Osteocyte (in vitro differentiated cells): ENCODE measurements at regions not wholly inside any gene's neighbourhood (a gene's known extent, or its start where the extent isn't known, plus 50 kb on each side); places are given as distances from the start of the nearest gene placed in this dataset.
A peak's percentile ranks its signal among the peaks of the same experiment; 100 is the strongest.

Source experiments
- DNase-seq: peaks from one replicate; pipeline ENCODE4 v3.0.0; 2021; ENCODE audit warnings: mixed read lengths; ENCODE audit not compliant: unreplicated experiment; ENCODE audit errors: extremely low spot score
- H3K27ac Mint-ChIP-seq: one replicate; pipeline ENCODE4 v1.8.0; 2021; ENCODE audit warnings: mild to moderate bottlenecking, mixed read lengths; ENCODE audit not compliant: unreplicated experiment
- H3K27me3 Mint-ChIP-seq: one replicate; pipeline ENCODE4 v1.8.0; 2021; ENCODE audit warnings: mixed read lengths; ENCODE audit not compliant: unreplicated experiment
- H3K36me3 Mint-ChIP-seq: one replicate; pipeline ENCODE4 v1.8.0; 2021; ENCODE audit warnings: mixed read lengths; ENCODE audit not compliant: unreplicated experiment
- H3K4me1 Mint-ChIP-seq: one replicate; pipeline ENCODE4 v1.8.0; 2021; ENCODE audit warnings: mixed read lengths; ENCODE audit not compliant: unreplicated experiment
- H3K4me3 Mint-ChIP-seq: one replicate; pipeline ENCODE4 v1.8.0; 2021; ENCODE audit warnings: mild to moderate bottlenecking, moderate library complexity, mixed read lengths; ENCODE audit not compliant: unreplicated experiment
- H3K9me3 Mint-ChIP-seq: one replicate; pipeline ENCODE4 v1.8.0; 2021; ENCODE audit warnings: mixed read lengths; ENCODE audit not compliant: unreplicated experiment
- TF ChIP-seq, protein P1 (sequence below): fragments of 200-600 bp; sonication (generic); IDR thresholded peaks from 2 replicates; pipeline ENCODE4 v1.5.0; 2021; ENCODE audit warnings: antibody characterized with exemption, mild to moderate bottlenecking, moderate library complexity

DNA sequence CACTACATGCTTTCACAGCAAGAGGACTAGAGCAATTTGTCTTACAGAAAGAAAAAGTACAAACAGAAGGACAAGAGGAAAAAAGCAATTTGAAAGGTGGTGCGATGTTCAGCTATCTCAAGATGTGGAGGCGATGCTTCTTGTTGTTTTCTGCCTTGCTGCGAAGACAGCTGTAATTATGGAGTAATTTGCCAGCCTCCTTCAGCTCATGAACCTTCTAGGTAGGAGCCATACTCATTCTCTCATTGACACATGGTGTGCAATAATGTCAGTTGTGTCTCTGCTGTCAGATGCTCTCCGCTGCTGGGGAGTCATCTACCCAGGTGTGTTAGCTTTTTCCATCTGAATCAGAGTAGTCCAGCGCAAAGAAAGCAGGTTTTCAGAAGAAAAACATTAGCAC, 424.5 kb downstream of the NR2F1-AS1 start:
- no peaks in the 10 kb centered on the region for H3K9me3 Mint-ChIP-seq
- TF ChIP-seq, protein P1, sequence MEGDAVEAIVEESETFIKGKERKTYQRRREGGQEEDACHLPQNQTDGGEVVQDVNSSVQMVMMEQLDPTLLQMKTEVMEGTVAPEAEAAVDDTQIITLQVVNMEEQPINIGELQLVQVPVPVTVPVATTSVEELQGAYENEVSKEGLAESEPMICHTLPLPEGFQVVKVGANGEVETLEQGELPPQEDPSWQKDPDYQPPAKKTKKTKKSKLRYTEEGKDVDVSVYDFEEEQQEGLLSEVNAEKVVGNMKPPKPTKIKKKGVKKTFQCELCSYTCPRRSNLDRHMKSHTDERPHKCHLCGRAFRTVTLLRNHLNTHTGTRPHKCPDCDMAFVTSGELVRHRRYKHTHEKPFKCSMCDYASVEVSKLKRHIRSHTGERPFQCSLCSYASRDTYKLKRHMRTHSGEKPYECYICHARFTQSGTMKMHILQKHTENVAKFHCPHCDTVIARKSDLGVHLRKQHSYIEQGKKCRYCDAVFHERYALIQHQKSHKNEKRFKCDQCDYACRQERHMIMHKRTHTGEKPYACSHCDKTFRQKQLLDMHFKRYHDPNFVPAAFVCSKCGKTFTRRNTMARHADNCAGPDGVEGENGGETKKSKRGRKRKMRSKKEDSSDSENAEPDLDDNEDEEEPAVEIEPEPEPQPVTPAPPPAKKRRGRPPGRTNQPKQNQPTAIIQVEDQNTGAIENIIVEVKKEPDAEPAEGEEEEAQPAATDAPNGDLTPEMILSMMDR, result no peak
- H3K27me3 Mint-ChIP-seq, result no peaks in the 10 kb centered on the region
- peaks cover 38% of the 10 kb centered on the region for H3K4me1 Mint-ChIP-seq
- no peak overlapping the region for H3K27ac Mint-ChIP-seq
- no peak overlapping the region for H3K4me3 Mint-ChIP-seq
- H3K36me3 Mint-ChIP-seq, result no peaks in the 10 kb centered on the region
- no peak for DNase-seq

DNA sequence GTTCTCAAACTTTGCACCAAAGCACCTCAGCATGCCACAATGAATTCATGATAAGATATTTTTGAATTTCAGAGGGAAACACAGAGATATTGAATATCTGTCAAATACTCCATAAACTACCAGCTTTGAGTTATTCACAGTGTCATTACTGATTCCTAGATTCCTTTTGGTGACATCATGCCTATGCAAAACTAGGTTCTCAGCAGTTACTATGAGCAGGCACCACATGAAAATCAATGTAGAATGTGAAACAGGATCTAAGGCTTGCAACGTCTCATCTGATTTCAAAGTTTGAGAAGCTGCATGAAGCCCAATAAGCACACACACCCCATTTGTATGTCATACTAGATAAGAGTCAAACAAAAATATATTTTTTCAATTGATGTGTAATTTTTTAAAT, 426.5 kb downstream of the NR2F1-AS1 start:
- peaks cover 45% of the 10 kb centered on the region for H3K4me1 Mint-ChIP-seq
- no peaks in the 10 kb centered on the region for H3K9me3 Mint-ChIP-seq
- DNase-seq, result no peak
- no peak overlapping the region for H3K27ac Mint-ChIP-seq
- TF ChIP-seq, protein P1, result no peak
- no peak overlapping the region for H3K4me3 Mint-ChIP-seq
- H3K27me3 Mint-ChIP-seq, result no peaks in the 10 kb centered on the region
- H3K36me3 Mint-ChIP-seq, result no peaks in the 10 kb centered on the region

DNA sequence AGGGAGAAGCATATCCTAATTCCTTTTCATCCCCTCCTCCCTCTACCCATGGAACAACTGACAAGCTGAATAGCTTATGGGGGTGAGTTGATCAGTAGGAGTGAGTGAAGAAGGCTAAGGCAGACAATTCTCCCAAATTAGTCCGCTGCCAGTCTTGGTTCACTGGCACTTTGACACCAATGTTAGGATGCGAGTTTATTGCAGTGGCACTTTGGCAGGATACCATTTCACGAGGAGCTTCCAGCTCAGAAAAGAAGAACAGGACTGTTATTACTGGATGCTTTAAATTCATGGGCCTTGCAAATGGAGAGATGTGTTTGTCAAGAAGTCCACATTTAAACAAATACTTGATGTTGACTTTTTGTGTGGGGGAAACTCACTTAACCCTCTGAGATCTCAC, 427.6 kb downstream of the NR2F1-AS1 start:
- no peaks in the 10 kb centered on the region for H3K9me3 Mint-ChIP-seq
- no peaks in the 10 kb centered on the region for H3K36me3 Mint-ChIP-seq
- H3K4me1 Mint-ChIP-seq, result peaks cover 45% of the 10 kb centered on the region
- no peak overlapping the region for H3K4me3 Mint-ChIP-seq
- TF ChIP-seq, protein P1, result no peak
- no peaks in the 10 kb centered on the region for H3K27me3 Mint-ChIP-seq
- DNase-seq, result no peak
- H3K27ac Mint-ChIP-seq, result no peak overlapping the region

DNA sequence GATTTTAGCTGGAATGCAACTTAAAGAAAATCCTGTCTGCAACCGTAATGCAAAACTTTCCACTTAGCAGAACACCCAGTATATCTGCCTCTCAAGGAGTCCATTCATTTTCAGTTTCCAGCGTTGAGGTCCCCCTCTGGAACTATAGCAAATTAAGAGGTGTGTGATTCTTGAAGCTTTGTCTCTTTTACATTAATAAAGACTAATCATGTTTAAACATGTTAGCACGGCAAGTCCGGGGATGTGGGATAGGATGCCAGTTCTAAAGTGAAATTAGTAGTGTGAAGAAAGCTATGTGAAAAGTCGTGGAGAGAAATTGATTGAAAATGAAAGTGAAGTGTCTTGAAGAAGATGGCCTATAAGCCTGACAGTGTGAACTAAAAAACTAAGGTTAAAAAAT, 429.1 kb downstream of the NR2F1-AS1 start:
- peak overlapping the region; percentile 23 for H3K27ac Mint-ChIP-seq

DNA sequence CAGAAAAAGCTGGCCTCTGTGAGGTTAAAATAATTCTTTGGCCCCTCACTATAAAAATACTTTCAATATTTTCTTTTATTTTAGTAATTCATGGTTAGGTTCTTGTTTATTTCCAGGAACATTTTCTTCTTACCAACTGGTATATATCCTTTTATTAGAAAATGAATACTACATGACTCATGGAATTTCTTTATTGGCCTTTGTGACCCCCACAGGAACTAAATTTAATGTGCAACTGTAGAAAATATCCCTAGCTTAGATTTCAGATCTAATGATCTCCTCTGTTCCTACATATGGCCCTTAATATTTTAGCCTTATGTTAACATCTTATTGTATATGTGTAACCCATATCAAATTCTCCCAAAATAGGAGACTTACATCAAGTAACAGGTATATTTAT, 429.9 kb downstream of the NR2F1-AS1 start:
- Mint-ChIP-seq H3K9me3 (no peaks in the 10 kb centered on the region), H3K4me3 (no peak overlapping the region), H3K4me1 (peaks cover 42% of the 10 kb centered on the region), H3K27ac (peak overlapping the region; percentile 56), H3K36me3 (no peaks in the 10 kb centered on the region), H3K27me3 (no peaks in the 10 kb centered on the region)
- TF ChIP-seq, protein P1, result no peak
- no peak for DNase-seq

More for the DNA sequence above, 429.1 kb downstream of the NR2F1-AS1 start:
- no peaks in the 10 kb centered on the region for H3K36me3 Mint-ChIP-seq
- H3K27me3 Mint-ChIP-seq, result no peaks in the 10 kb centered on the region
- H3K4me3 Mint-ChIP-seq, result no peak overlapping the region
- no peaks in the 10 kb centered on the region for H3K9me3 Mint-ChIP-seq
- H3K4me1 Mint-ChIP-seq, result peaks cover 45% of the 10 kb centered on the region
- no peak for DNase-seq
- TF ChIP-seq, protein P1, result no peak
